SHP77 treated with DMSO at 0.1 percent for 48 hours (cell line): ENCODE measurements at regions not wholly inside any gene's neighbourhood (a gene's known extent, or its start where the extent isn't known, plus 50 kb on each side); places are given as distances from the start of the nearest gene placed in this dataset.

Source experiments
- DNase-seq: peaks from one replicate; lab custom pipeline; 2025; lab: John Stamatoyannopoulos, UW

- DNase-seq, result no peak
Measured at GRCh38 chr6:133631421-133631820, 257.5 kb upstream of the TCF21 start.

DNA sequence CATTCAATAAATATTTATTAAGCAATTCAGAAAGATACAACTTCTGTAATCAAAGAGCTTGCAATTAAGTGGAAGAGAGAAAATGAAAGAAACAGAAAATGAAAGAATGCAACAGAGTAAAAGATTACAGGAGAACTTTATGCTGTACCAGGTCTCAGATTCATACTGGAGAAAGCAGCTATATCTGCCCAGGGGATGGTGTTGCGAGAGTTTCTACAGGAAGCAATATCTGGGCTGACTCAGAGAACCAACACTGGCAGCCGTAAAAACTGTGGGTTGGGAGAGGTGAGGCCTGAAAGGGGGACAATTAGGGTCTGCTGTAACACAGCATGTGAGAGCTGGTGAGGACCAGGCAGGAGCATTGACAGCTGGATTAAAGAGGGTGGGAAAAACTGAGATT, 256.7 kb upstream of the TCF21 start:
- DNase-seq, result no peak

- DNase-seq, result no peak
Measured at GRCh38 chr6:133632906-133633305, 256.0 kb upstream of the TCF21 start.

GRCh38 chr6:133634474-133634873, 254.4 kb upstream of the TCF21 start:
- no peak for DNase-seq

DNA sequence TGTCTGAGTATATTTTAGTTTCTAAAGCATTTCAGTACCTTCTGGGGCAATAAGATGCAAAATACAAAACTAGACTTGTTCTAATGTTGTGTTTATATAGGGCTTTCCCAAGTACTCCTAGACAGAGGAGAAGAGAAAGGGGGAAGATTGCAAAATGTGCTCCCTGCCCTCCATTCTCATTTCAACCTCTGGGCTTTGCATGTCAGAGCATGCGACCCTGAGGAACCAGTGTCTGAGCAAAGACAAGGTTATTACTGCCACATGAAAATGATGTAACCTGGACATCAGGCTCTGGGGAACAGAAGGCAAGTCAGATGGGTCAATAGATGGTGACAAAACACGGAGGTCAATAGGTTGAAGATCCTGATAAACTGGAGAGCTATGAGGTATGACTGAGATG, 253.5 kb upstream of the TCF21 start:
- no peak for DNase-seq

GRCh38 chr6:133637436-133637835, 251.5 kb upstream of the TCF21 start:
- no peak for DNase-seq

GRCh38 chr6:133637874-133638273, 251.0 kb upstream of the TCF21 start:
- no peak for DNase-seq

DNA sequence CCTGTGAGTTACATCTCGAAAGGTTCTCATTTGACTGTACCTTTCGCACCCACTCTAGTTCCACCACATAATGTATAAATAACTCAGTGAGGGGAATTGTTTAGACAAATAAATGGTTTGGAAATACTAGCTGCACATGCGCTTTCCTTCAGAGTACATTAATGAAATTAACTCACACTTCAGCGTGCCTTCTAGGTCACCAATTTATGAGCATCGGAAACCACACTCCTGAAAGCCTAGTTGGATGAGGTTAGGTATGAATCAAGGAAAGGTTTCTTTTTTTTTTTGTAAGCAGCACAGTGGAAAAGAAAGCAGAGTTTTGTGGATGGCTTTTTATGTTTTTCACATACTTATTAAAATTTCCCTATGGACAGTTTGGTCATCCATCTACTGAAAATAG, 247.8 kb upstream of the TCF21 start:
- DNase-seq, result no peak

DNA sequence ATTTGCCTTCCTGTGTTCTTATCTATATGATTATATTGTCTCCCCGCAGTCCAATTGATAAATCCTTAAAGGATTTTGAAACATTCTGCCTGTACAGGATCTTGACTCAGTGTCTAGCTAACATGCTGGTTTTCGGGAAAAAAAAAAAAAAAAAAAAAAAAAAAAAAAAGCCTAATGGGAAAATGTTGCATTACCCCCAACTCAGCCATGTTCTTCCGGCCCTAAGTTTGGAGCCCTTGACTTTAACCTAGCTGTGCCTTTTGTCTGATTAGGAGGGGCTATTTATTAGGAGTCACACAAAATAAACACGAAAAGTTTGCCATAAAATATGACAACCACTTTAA, 244.4 kb upstream of the TCF21 start:
- no peak for DNase-seq

GRCh38 chr6:133644892-133645619, 243.9 kb upstream of the TCF21 start:
- no peak for DNase-seq

DNA sequence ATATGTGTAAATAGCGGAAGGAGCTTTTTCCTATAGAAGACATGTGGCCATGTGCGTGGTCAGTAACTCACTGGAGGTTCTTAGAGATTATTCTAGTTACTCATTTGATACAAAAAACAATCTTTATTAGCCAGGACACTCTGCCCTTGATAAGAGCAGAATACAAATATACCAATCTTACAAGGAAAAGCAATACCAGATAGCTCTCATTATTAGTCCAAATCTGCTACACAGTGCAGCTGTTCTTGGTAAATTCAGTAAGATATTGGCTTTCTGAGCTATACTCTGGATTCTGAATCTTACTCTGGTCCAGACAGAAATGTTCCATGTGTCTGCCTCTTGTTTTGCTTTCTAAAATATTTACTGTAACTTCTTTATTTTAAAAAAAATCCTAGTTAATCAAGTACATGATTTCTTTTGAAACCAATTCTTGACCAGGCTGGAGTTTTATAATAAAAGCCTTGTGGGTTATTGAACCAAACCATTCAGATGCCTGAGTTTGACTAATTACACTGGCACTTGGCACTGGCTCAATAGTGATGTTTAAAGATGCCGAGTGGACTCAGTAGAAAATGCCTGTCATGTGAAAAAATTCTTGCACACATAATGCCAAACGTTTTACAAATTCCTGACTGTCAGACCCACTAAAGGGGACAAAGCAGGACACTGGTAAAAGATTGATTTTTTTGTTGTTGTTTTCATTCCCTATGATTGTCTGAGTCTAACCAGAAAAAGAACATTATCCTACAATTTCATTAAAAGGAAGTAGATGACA, 242.8 kb upstream of the TCF21 start:
- DNase-seq, result no peak

DNA sequence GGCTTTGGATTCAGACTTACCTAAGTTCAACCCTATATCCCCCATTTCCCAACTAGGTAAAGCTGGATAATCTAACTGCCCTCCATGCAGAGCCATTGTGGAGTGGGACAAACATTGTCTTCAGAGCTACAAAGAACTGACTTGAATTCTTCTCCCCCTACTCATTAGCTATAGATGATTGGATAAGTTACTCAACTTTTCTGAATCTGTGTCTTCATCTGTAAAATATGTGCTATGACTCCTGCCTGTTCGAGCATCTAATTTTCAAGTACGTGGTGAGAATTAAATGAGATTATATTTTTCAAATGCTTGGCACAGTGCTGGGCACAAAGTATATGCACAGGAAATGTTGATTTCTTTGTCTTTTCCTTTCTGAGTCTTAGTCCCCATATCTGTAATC, 240.3 kb upstream of the TCF21 start:
- DNase-seq, result no peak

DNA sequence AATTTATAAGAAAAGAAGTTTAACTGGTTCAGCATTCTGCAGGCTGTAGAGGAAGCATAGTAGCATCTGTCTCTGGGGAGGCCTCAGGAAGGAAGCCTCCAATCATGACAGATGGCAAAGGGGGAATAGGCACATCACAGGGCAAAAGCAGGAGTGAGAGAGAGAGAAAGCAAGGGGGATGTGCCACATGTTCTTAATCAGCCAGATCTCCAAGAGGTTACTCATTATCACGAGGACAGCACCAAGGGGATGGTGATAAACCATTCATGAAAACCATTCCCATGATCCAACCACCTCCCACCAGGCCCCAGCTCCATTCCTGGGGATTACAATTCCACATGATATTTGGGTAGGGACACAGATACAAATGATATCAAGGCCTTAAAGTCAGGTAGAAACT, 217.5 kb upstream of the TCF21 start:
- no peak for DNase-seq

DNA sequence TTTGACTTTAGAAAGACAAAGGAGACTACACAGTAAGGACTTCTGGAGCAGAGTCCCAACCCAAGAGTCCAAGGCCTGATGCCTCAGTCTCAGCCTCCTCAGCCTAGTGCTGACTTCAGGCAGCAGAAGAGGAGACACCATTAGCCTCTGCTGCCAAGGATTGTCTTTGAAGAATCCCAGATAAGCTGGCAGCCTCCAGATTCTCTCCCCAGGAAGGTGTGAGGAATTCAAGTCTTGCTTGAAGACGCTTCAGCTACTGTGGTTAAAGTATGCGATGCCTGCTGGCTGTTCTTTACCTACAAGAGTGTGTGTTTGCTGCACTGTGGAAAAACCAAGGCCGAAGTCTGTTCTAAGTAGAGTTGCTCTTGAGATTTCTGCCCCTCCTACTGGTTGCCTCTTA, 215.9 kb upstream of the TCF21 start:
- no peak for DNase-seq

DNA sequence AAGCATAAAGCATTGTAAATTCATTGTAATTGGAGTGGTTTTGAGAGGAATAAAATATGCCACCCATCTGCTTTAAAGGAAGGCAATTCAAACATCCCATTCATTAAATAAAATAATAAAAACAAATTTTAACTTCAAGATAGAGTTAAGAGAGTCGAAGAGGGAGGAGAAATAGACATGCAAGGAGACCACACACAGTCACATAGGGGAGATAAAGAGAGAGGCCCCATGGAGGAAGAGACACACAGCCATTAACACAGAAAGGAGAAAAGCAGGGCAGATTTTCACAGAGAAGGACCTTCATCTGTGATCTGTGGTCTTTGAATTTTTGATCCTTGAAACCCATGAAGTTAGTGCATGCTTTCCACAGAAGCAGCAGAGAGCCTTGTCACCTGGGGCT, 214.3 kb upstream of the TCF21 start:
- DNase-seq, result no peak

DNA sequence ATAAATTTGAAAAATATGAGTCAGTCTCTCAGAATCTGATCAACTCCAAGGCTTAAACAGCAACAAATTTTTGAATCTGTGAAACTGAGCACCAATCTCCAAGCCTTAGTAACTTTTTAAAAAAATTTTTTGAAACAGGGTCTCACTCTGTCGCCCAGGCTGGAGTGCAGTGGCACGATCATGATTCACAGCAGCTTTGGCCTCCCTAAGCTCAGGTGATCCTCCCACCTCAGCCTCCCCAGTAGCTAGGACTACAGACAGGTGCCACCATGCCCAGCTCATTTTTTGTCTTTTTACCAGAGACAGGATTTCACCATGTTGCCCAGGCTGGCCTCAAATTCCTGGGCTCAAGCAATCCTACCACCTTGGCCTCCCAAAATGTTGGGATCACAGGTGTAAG, 207.9 kb upstream of the TCF21 start:
- DNase-seq, result no peak

DNA sequence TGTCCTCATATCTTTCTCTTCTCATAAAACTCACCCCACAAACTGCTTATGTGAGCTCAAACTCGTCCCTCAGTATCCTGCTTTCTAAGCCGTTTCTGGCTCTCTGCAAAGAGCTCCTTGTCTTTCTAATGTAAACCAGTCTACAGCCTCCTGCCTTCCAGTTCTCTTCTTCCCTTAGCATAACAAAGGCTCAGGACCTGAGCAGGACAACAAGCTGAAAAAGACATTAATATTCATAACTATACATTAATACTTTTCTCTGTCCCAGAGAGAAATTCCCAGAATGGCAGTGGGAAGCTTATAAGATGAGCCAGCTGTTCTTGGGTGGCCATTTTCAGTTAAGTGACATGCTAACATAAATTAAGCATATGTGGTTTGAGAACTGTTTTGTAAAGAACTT, 207.0 kb upstream of the TCF21 start:
- DNase-seq, result no peak

GRCh38 chr6:133682506-133683307, 206.2 kb upstream of the TCF21 start:
- no peak for DNase-seq

- DNase-seq, result no peak
Measured at GRCh38 chr6:133683308-133683580, 205.7 kb upstream of the TCF21 start.

DNA sequence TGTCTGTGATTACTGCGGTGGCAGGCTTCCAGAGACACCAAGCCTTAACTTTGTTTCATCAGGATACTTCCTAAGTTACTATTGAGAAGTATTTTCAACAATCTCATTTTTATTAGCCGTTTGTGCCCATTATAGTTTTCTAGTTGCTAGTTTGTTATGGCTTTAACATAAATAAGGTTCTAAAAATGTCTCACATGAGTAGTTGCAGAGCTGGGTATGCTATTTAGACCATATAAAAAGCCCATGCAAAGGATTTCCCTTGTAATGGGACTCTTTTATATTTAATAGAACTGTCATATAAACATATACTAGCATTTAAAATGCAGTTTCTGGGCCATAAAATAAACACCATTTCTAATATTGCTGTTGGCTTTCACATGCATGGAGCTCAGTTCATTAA, 205.3 kb upstream of the TCF21 start:
- no peak for DNase-seq

DNA sequence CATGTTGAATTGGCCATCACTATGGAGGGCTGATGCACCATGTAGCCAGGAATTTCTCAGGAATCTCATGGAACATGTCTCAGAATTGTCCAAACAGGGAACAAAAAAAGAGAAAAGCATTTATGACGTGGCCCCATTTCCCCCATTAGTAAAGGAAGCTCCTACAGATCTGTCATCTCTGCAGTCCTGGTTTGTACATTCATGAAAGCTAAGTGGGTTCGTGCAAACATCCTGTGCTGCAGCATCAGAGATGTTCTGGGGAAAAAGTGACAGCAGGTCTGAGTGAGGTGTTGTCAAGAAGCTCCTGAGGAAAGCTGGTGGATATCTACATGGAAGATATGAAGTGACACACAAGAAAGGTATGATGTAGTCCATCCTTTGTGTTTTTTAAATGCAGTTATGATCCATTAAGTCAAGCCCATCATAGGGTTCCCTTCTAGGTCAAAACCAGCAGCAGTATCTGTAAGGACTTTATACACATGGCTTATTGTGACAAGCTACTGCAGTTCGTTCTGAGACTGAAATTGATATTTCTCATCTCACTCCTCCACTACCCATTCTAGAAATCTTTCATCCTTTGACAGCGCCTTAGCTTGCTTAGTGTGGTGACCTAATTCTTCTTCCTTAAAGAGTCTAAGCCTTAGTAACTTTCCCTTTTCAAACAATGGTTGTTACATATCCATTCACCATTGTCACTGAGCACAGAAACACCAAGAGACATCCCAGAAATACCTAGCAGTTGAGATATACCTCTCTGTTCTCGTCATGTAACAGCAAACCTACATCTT, 200.0 kb upstream of the TCF21 start:
- DNase-seq, result no peak

DNA sequence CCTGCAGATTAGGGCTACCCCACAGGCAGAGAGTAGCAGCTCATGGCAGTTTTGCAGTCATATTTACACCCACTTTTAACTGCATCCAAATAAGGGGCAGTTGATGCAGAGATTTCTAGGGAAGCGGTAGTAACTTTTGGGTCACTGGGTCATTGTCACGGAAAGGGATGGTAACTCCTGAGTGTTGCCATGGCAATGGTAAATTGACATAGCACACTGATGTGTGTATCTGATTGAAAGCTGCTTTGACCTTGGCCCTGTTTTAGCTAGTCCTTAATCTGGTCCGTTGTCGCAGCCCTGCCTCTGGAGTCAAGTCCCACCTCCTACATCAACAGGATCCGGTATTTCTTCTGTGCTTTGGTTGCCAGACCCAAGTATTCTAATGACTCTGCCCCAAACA, 199.1 kb upstream of the TCF21 start:
- no peak for DNase-seq

DNA sequence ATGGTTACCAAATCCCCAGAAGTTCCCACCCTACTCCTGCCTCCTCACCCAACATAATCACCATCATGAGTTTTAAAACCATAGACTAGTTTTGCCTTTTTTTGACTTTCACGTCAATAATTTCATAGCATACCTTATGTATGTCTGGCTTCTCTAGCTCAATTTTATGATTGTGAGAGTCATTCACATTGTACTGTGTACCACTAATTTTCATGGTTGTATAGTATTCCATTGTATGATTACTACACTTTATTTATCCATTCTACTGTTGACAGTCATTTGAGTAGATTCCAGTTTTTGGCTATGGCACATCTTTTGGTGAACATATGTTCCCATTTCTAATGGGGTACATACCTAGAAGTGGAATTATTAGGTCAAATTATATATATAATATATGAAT, 195.3 kb upstream of the TCF21 start:
- no peak for DNase-seq
